PC-9 (cell line): ENCODE measurements at regions not wholly inside any gene's neighbourhood (a gene's known extent, or its start where the extent isn't known, plus 50 kb on each side); places are given as distances from the start of the nearest gene placed in this dataset.

Experiments
- CTCF ChIP-seq: fragments of 200-600 bp; sonication (generic); conservative IDR thresholded peaks from 2 replicates; pipeline ENCODE4 v1.6.1; 2017; ENCODE audit warnings: mixed run types, antibody characterized with exemption, mild to moderate bottlenecking, moderate library complexity
- EZH2 ChIP-seq: fragments of 200-600 bp; sonication (generic); IDR thresholded peaks from 2 replicates; pipeline ENCODE4 v1.8.0; 2017; ENCODE audit warnings: antibody characterized with exemption, low read depth

- TF ChIP-seq CTCF (no peak), EZH2 (no peak)
Observed at GRCh38 chr1:29785137-29785527, 548.8 kb downstream of the PTPRU start.
